ENCODE measurements at regions not wholly inside any gene's neighbourhood (a gene's known extent, or its start where the extent isn't known, plus 50 kb on each side); places are given as distances from the start of the nearest gene placed in this dataset.

- no peak overlapping the region for H3K27ac ChIP-seq (ENCODE audit: low read length)
- CTCF ChIA-PET: no interaction called here
- intact Hi-C loops (cut with micrococcal nuclease; ENCODE audit: unreplicated experiment): no loop called here
Measured at GRCh38 chr18:8995096-8995495, 107.4 kb upstream of the NDUFV2 start.

GRCh38 chr18:8996771-8997432 lies 105.6 kb upstream of the NDUFV2 start:
- Histone ChIP-seq H3K27me3 (ENCODE audit: control insufficient read depth, insufficient read depth, low read length) (no peaks in the 10 kb centered on the region), H3K4me3 (ENCODE audit: low read depth in 2 of 2, low read length in 2 of 2) (no peak overlapping the region), H3K9me3 (ENCODE audit: control insufficient read depth, insufficient read depth, low read depth, low read length) (peaks cover 3% of the 10 kb centered on the region; the same call in 1 of the 2 replicates), H3K27ac (ENCODE audit: low read length) (no peak overlapping the region), H3K4me1 (ENCODE audit: control insufficient read depth, insufficient read depth, low read length) (no peaks in the 10 kb centered on the region), H3K36me3 (ENCODE audit: control insufficient read depth, insufficient read depth, low read length) (no peaks in the 10 kb centered on the region)
- in situ Hi-C loops (cut with HindIII; ENCODE audit: low pct_unique_long_range_greater_than_20kb, low sequenced_read_pairs) (no loop called here), intact Hi-C loops (cut with micrococcal nuclease; ENCODE audit: unreplicated experiment) (no loop called here)
- ChIA-PET POLR2A (no interaction called here), CTCF (no interaction called here)
- DNase-seq (ENCODE audit: low read depth, low spot score): no peak
- ATAC-seq: no peak
- TF ChIP-seq, protein P1, sequence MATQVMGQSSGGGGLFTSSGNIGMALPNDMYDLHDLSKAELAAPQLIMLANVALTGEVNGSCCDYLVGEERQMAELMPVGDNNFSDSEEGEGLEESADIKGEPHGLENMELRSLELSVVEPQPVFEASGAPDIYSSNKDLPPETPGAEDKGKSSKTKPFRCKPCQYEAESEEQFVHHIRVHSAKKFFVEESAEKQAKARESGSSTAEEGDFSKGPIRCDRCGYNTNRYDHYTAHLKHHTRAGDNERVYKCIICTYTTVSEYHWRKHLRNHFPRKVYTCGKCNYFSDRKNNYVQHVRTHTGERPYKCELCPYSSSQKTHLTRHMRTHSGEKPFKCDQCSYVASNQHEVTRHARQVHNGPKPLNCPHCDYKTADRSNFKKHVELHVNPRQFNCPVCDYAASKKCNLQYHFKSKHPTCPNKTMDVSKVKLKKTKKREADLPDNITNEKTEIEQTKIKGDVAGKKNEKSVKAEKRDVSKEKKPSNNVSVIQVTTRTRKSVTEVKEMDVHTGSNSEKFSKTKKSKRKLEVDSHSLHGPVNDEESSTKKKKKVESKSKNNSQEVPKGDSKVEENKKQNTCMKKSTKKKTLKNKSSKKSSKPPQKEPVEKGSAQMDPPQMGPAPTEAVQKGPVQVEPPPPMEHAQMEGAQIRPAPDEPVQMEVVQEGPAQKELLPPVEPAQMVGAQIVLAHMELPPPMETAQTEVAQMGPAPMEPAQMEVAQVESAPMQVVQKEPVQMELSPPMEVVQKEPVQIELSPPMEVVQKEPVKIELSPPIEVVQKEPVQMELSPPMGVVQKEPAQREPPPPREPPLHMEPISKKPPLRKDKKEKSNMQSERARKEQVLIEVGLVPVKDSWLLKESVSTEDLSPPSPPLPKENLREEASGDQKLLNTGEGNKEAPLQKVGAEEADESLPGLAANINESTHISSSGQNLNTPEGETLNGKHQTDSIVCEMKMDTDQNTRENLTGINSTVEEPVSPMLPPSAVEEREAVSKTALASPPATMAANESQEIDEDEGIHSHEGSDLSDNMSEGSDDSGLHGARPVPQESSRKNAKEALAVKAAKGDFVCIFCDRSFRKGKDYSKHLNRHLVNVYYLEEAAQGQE (IDR thresholded peaks at IDR 0.05; ENCODE audit: insufficient read depth in 1 of 2, low read depth in 2 of 2, low read length in 1 of 2): no peak
- TF ChIP-seq, protein P2, sequence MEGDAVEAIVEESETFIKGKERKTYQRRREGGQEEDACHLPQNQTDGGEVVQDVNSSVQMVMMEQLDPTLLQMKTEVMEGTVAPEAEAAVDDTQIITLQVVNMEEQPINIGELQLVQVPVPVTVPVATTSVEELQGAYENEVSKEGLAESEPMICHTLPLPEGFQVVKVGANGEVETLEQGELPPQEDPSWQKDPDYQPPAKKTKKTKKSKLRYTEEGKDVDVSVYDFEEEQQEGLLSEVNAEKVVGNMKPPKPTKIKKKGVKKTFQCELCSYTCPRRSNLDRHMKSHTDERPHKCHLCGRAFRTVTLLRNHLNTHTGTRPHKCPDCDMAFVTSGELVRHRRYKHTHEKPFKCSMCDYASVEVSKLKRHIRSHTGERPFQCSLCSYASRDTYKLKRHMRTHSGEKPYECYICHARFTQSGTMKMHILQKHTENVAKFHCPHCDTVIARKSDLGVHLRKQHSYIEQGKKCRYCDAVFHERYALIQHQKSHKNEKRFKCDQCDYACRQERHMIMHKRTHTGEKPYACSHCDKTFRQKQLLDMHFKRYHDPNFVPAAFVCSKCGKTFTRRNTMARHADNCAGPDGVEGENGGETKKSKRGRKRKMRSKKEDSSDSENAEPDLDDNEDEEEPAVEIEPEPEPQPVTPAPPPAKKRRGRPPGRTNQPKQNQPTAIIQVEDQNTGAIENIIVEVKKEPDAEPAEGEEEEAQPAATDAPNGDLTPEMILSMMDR (IDR thresholded peaks at IDR 0.05): no peak
- TF ChIP-seq TCF7L2 (IDR thresholded peaks at IDR 0.05; ENCODE audit: low read depth, low read length): no peak
- TF ChIP-seq POLR2AphosphoS5 (IDR thresholded peaks at IDR 0.05; ENCODE audit: low read depth, low read length): no peak
- no peak for TF ChIP-seq SIN3A (IDR thresholded peaks at IDR 0.05; ENCODE audit: borderline replicate concordance, insufficient read depth, low read depth, low read length)
- BruUV-seq (replicated peaks): no TSS peak

More at GRCh38 chr18:8995096-8995495, 107.4 kb upstream of the NDUFV2 start:
- Histone ChIP-seq H3K9me3 (ENCODE audit: control insufficient read depth, insufficient read depth, low read depth, low read length) (peaks cover 3% of the 10 kb centered on the region; the same call in 1 of the 2 replicates), H3K36me3 (ENCODE audit: control insufficient read depth, insufficient read depth, low read length) (no peaks in the 10 kb centered on the region), H3K4me3 (ENCODE audit: low read depth in 2 of 2, low read length in 2 of 2) (no peak overlapping the region), H3K27me3 (ENCODE audit: control insufficient read depth, insufficient read depth, low read length) (no peaks in the 10 kb centered on the region), H3K4me1 (ENCODE audit: control insufficient read depth, insufficient read depth, low read length) (no peaks in the 10 kb centered on the region)
- ATAC-seq (no peak), DNase-seq (ENCODE audit: low read depth, low spot score) (no peak)
- BruUV-seq (replicated peaks): no TSS peak
- in situ Hi-C loops (cut with HindIII; ENCODE audit: low pct_unique_long_range_greater_than_20kb, low sequenced_read_pairs): no loop called here
- TF ChIP-seq, protein P1 (IDR thresholded peaks at IDR 0.05; ENCODE audit: insufficient read depth in 1 of 2, low read depth in 2 of 2, low read length in 1 of 2): no peak
- TF ChIP-seq SIN3A (IDR thresholded peaks at IDR 0.05; ENCODE audit: borderline replicate concordance, insufficient read depth, low read depth, low read length) (no peak), TCF7L2 (IDR thresholded peaks at IDR 0.05; ENCODE audit: low read depth, low read length) (no peak), POLR2AphosphoS5 (IDR thresholded peaks at IDR 0.05; ENCODE audit: low read depth, low read length) (no peak)
- TF ChIP-seq, protein P2 (IDR thresholded peaks at IDR 0.05): no peak
- POLR2A ChIA-PET: interaction anchor here (0.6 kb wide), 1 partner anchor 99 kb away, joined by 8 read pairs; no protein-coding TSS in a partner anchor

All from Panc1 (cell line).